ENCODE measurements at regions not wholly inside any gene's neighbourhood (a gene's known extent, or its start where the extent isn't known, plus 50 kb on each side); places are given as distances from the start of the nearest gene placed in this dataset.

DNA sequence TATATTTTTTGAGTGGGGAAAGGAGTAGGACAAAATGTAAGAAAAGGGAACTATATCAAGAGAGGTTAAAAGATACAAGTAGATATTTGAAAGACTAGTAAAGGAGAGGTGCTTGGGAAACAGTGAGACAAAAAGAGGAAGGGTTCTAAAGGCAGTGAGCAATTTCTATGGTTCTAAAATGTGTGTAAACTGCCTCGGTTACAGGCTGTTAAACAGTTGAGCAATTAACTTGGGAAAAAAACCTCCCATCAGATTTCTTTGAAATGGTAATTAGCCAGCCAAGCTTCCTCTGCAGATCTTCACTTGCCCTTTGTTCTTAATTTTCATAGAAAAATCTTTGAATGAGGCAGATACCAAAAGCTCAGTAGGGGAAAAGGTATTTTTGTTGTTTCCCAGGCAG, 238.7 kb upstream of the KCNH7 start:
- TF ChIP-seq, protein P1, sequence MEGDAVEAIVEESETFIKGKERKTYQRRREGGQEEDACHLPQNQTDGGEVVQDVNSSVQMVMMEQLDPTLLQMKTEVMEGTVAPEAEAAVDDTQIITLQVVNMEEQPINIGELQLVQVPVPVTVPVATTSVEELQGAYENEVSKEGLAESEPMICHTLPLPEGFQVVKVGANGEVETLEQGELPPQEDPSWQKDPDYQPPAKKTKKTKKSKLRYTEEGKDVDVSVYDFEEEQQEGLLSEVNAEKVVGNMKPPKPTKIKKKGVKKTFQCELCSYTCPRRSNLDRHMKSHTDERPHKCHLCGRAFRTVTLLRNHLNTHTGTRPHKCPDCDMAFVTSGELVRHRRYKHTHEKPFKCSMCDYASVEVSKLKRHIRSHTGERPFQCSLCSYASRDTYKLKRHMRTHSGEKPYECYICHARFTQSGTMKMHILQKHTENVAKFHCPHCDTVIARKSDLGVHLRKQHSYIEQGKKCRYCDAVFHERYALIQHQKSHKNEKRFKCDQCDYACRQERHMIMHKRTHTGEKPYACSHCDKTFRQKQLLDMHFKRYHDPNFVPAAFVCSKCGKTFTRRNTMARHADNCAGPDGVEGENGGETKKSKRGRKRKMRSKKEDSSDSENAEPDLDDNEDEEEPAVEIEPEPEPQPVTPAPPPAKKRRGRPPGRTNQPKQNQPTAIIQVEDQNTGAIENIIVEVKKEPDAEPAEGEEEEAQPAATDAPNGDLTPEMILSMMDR (IDR thresholded peaks at IDR 0.05) = no peak
- no peak for TF ChIP-seq POLR2A (IDR thresholded peaks at IDR 0.05)
- 18% methylated on average over 1 of the region's 1 CpG for WGBS (ENCODE audit: insufficient coverage, low coverage, low lambda C conversion rate, missing lambda C conversion rate)
- Histone ChIP-seq H3K36me3 (no peaks in the 10 kb centered on the region), H3K27me3 (no peaks in the 10 kb centered on the region), H3K4me1 (no peaks in the 10 kb centered on the region), H3K4me3 (no peak overlapping the region), H3K9me3 (no peaks in the 10 kb centered on the region), H3K27ac (no peak overlapping the region)
- intact Hi-C loops (cut with DNase I) = no loop called here
- no peak for ATAC-seq
- DNase-seq = no peak

- no peak overlapping the region for H3K27ac ChIP-seq
- DNase-seq = no peak
- intact Hi-C loops (cut with DNase I) = no loop called here
- H3K36me3 ChIP-seq = no peaks in the 10 kb centered on the region
- no peak overlapping the region for H3K4me3 ChIP-seq
- H3K4me1 ChIP-seq = no peaks in the 10 kb centered on the region
- ATAC-seq = no peak
- H3K27me3 ChIP-seq = no peaks in the 10 kb centered on the region
- TF ChIP-seq, protein P1 (IDR thresholded peaks at IDR 0.05) = no peak
- TF ChIP-seq POLR2A (IDR thresholded peaks at IDR 0.05) = no peak
- H3K9me3 ChIP-seq = no peaks in the 10 kb centered on the region
Measured at GRCh38 chr2:163066085-163066484, 227.5 kb upstream of the KCNH7 start.

- Histone ChIP-seq H3K36me3 (no peaks in the 10 kb centered on the region), H3K27ac (no peak overlapping the region), H3K27me3 (no peaks in the 10 kb centered on the region), H3K4me3 (no peak overlapping the region), H3K4me1 (no peaks in the 10 kb centered on the region), H3K9me3 (no peaks in the 10 kb centered on the region)
- DNase-seq (no peak), ATAC-seq (no peak)
- TF ChIP-seq, protein P1 (IDR thresholded peaks at IDR 0.05) = no peak
- TF ChIP-seq POLR2A (IDR thresholded peaks at IDR 0.05) = no peak
- intact Hi-C loops (cut with DNase I) = no loop called here
- WGBS (ENCODE audit: insufficient coverage, low coverage, low lambda C conversion rate, missing lambda C conversion rate) = 54% methylated on average over 3 of the region's 3 CpGs
Measured at GRCh38 chr2:163062524-163062923, 224.0 kb upstream of the KCNH7 start.

DNA sequence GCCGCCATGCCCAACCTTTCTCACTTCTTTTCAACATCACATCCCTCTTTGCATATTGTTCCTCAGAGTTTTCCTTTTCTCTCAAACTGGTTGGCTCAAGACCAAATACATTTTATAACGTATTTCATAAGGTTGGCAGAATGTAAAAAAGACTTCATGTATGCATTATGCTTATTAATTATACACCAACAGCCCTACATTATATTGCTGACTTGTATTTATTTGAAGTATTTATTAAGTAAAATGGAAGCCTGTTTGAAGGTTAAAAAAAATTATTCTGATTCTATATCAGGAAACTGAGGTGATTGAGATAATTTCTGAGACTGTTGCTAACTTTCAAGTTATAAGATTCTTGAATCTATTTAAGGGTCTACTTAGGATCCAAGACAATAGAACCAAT, 208.0 kb upstream of the KCNH7 start:
- Histone ChIP-seq H3K27me3 (no peaks in the 10 kb centered on the region), H3K9me3 (no peaks in the 10 kb centered on the region), H3K4me1 (no peaks in the 10 kb centered on the region), H3K36me3 (no peaks in the 10 kb centered on the region), H3K27ac (no peak overlapping the region), H3K4me3 (no peak overlapping the region)
- TF ChIP-seq, protein P1 (IDR thresholded peaks at IDR 0.05) = no peak
- TF ChIP-seq POLR2A (IDR thresholded peaks at IDR 0.05) = no peak
- intact Hi-C loops (cut with DNase I) = no loop called here
- 65% methylated on average over 2 of the region's 2 CpGs for WGBS (ENCODE audit: insufficient coverage, low coverage, low lambda C conversion rate, missing lambda C conversion rate)
- ATAC-seq (no peak), DNase-seq (no peak)

DNA sequence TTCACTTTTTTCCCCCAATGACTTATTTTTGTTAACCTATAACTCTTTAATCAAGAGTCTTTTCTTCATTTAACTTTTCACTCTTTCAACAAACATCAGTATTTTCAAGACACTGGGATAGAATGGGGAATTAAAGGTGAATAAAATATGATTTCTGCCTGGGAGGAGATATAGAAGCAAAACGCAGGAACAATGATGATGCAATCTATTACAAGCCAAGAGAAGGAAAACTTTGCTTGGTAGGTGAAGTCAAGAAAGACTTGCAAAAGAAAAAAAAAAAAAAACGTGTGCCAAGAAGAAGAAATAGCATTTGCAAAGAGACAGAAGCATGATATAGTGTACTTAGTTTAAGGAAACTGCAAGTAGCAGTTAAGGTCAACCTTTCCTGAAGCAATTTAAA, 207.3 kb upstream of the KCNH7 start:
- Histone ChIP-seq H3K9me3 (no peaks in the 10 kb centered on the region), H3K4me3 (no peak overlapping the region), H3K36me3 (no peaks in the 10 kb centered on the region), H3K27ac (no peak overlapping the region), H3K4me1 (no peaks in the 10 kb centered on the region), H3K27me3 (no peaks in the 10 kb centered on the region)
- no peak for ATAC-seq
- intact Hi-C loops (cut with DNase I) = no loop called here
- TF ChIP-seq, protein P1 (IDR thresholded peaks at IDR 0.05) = no peak
- no peak for TF ChIP-seq POLR2A (IDR thresholded peaks at IDR 0.05)
- no peak for DNase-seq
- 13% methylated on average over 2 of the region's 2 CpGs for WGBS (ENCODE audit: insufficient coverage, low coverage, low lambda C conversion rate, missing lambda C conversion rate)
